ENCODE measurements at regions not wholly inside any gene's neighbourhood (a gene's known extent, or its start where the extent isn't known, plus 50 kb on each side); places are given as distances from the start of the nearest gene placed in this dataset.

DNA sequence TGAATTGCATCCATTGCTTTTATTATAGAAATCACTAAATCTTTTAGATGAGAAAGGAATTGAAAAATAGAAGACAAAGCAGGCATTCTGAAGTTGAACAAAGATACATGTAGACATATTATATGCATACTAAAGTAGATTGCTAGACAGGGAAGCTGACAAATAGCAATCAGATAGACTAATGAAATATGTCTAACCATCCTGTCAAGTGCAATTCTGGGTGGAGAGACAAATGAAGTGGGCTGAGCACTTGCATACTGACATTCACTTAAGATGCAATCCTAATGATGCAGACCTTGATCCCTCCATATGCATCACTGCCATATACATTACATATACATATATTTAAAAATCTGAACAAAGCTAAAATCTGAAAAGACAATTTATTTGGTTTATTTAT lies 1130.0 kb upstream of the CDH6 start:
- Histone ChIP-seq H4K20me1 (ENCODE audit: insufficient read depth) (no peaks in the 10 kb centered on the region), H3K4me1 (ENCODE audit: control insufficient read depth in 1 of 2, insufficient read depth in 2 of 2, low read depth in 1 of 2, low read length in 1 of 2) (no peaks in the 10 kb centered on the region), H3K4me3 (ENCODE audit: low read depth in 2 of 2, low read length in 1 of 2) (no peak overlapping the region), H3K9me3 (no peaks in the 10 kb centered on the region), H3K9me2 (no peaks in the 10 kb centered on the region), H2AFZ (ENCODE audit: low read depth) (no peak overlapping the region), H3K36me3 (replicated peaks in 1 of 2; ENCODE audit: control insufficient read depth in 1 of 2, insufficient read depth in 2 of 2, low read length in 1 of 2) (no peaks in the 10 kb centered on the region), H3K79me2 (ENCODE audit: insufficient read depth) (no peaks in the 10 kb centered on the region), H3K27me3 (ENCODE audit: insufficient read depth) (no peaks in the 10 kb centered on the region), H3K27ac (ENCODE audit: low read depth in 2 of 2, low read length in 1 of 2) (no peak overlapping the region), H3K9ac (no peak overlapping the region), H3K4me2 (no peak overlapping the region), H3F3A (replicated peaks; ENCODE audit: insufficient read depth) (no peaks in the 10 kb centered on the region)
- ChIA-PET POLR2A (no interaction called here), CTCF (interaction anchor here (1.1 to 1.5 kb wide), 2 partner anchors 23 to 49 kb away, joined by 3 read pairs; no protein-coding TSS in a partner anchor)
- TF ChIP-seq, protein P1, sequence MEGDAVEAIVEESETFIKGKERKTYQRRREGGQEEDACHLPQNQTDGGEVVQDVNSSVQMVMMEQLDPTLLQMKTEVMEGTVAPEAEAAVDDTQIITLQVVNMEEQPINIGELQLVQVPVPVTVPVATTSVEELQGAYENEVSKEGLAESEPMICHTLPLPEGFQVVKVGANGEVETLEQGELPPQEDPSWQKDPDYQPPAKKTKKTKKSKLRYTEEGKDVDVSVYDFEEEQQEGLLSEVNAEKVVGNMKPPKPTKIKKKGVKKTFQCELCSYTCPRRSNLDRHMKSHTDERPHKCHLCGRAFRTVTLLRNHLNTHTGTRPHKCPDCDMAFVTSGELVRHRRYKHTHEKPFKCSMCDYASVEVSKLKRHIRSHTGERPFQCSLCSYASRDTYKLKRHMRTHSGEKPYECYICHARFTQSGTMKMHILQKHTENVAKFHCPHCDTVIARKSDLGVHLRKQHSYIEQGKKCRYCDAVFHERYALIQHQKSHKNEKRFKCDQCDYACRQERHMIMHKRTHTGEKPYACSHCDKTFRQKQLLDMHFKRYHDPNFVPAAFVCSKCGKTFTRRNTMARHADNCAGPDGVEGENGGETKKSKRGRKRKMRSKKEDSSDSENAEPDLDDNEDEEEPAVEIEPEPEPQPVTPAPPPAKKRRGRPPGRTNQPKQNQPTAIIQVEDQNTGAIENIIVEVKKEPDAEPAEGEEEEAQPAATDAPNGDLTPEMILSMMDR (IDR thresholded peaks at IDR 0.05): no peak
- TF ChIP-seq EP300 (IDR thresholded peaks at IDR 0.05; ENCODE audit: borderline replicate concordance in 1 of 2, low read depth in 1 of 2, low read length in 1 of 2) (no peak), EZH2phosphoT487 (IDR thresholded peaks at IDR 0.05; ENCODE audit: borderline replicate concordance, low read depth) (no peak), SIN3A (IDR thresholded peaks at IDR 0.05; ENCODE audit: borderline replicate concordance, low read depth, low read length) (no peak), GATA2 (CRISPR knock-in tag; IDR thresholded peaks at IDR 0.05) (no peak)
- TF ChIP-seq, protein P2, sequence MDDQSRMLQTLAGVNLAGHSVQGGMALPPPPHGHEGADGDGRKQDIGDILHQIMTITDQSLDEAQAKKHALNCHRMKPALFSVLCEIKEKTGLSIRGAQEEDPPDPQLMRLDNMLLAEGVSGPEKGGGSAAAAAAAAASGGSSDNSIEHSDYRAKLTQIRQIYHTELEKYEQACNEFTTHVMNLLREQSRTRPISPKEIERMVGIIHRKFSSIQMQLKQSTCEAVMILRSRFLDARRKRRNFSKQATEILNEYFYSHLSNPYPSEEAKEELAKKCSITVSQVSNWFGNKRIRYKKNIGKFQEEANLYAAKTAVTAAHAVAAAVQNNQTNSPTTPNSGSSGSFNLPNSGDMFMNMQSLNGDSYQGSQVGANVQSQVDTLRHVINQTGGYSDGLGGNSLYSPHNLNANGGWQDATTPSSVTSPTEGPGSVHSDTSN (IDR thresholded peaks at IDR 0.05): no peak
- TF ChIP-seq, protein P3, sequence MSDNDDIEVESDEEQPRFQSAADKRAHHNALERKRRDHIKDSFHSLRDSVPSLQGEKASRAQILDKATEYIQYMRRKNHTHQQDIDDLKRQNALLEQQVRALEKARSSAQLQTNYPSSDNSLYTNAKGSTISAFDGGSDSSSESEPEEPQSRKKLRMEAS (IDR thresholded peaks at IDR 0.05; ENCODE audit: low read depth): no peak
- TF ChIP-seq, protein P4, sequence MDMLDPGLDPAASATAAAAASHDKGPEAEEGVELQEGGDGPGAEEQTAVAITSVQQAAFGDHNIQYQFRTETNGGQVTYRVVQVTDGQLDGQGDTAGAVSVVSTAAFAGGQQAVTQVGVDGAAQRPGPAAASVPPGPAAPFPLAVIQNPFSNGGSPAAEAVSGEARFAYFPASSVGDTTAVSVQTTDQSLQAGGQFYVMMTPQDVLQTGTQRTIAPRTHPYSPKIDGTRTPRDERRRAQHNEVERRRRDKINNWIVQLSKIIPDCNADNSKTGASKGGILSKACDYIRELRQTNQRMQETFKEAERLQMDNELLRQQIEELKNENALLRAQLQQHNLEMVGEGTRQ (IDR thresholded peaks at IDR 0.05; ENCODE audit: borderline replicate concordance, low read depth, low read length): no peak
- TF ChIP-seq, protein P5, sequence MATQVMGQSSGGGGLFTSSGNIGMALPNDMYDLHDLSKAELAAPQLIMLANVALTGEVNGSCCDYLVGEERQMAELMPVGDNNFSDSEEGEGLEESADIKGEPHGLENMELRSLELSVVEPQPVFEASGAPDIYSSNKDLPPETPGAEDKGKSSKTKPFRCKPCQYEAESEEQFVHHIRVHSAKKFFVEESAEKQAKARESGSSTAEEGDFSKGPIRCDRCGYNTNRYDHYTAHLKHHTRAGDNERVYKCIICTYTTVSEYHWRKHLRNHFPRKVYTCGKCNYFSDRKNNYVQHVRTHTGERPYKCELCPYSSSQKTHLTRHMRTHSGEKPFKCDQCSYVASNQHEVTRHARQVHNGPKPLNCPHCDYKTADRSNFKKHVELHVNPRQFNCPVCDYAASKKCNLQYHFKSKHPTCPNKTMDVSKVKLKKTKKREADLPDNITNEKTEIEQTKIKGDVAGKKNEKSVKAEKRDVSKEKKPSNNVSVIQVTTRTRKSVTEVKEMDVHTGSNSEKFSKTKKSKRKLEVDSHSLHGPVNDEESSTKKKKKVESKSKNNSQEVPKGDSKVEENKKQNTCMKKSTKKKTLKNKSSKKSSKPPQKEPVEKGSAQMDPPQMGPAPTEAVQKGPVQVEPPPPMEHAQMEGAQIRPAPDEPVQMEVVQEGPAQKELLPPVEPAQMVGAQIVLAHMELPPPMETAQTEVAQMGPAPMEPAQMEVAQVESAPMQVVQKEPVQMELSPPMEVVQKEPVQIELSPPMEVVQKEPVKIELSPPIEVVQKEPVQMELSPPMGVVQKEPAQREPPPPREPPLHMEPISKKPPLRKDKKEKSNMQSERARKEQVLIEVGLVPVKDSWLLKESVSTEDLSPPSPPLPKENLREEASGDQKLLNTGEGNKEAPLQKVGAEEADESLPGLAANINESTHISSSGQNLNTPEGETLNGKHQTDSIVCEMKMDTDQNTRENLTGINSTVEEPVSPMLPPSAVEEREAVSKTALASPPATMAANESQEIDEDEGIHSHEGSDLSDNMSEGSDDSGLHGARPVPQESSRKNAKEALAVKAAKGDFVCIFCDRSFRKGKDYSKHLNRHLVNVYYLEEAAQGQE (IDR thresholded peaks at IDR 0.05; ENCODE audit: low read depth, low read length): no peak
- no peak for DNase-seq

Data from SK-N-SH (cell line).